ENCODE measurements at regions not wholly inside any gene's neighbourhood (a gene's known extent, or its start where the extent isn't known, plus 50 kb on each side); places are given as distances from the start of the nearest gene placed in this dataset.

DNA sequence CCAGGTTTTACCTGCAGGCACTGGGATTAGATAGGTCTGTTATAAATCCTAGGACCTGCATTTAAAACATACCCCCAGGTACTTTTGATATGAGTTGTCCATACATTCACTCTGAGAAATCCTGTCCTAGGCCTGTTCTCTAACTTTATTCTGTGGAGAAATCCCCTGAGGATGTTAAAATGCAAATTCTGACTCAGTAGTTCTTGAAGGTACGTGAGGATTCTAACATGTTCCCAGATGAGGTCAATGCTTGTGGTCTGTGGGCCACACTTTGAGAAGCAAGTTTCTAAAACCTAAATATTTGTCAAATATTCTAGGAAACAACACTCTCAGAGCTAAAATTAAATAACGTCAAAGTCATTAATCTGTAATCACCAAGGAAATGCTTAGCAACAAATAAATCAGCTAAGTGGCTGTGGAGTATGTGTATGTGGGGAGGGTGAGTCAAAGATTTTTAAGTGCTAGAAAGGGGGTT, 101.3 kb upstream of the MAGEB16 start:
- TF ChIP-seq MYC (IDR thresholded peaks at IDR 0.05; ENCODE audit: low read depth, low read length), result no peak
- no peak for TF ChIP-seq CTCF (IDR thresholded peaks at IDR 0.05; ENCODE audit: low read depth, low read length)
- no peak for TF ChIP-seq POLR2A (IDR thresholded peaks at IDR 0.05; ENCODE audit: extremely low read depth, insufficient read length)
- TF ChIP-seq, protein P1, sequence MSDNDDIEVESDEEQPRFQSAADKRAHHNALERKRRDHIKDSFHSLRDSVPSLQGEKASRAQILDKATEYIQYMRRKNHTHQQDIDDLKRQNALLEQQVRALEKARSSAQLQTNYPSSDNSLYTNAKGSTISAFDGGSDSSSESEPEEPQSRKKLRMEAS (IDR thresholded peaks at IDR 0.05; ENCODE audit: low read depth, low read length), result no peak
- DNase-seq (ENCODE audit: low read depth), result no peak
- H3K4me3 ChIP-seq (ENCODE audit: low read depth, low read length), result no peak overlapping the region

DNA sequence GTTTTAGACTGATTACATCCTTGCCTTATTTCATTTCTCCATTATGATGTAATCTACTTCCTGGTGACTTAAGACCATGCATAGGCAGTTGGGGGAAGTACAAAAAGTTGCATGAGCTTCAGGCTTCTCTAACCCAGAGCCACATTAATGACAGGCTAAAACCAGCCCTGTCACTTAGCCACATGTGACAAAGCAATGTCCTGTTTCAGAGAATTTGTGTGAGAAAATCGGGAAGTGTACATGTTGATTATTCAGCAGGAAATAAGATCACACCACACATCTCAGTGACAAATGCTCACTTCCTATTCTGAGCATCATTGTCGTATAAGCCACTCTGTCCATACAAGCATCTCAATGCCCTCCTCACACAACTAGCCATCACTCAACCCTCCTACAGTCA, 98.5 kb upstream of the MAGEB16 start:
- no peak overlapping the region for H3K4me3 ChIP-seq (ENCODE audit: low read depth, low read length)
- TF ChIP-seq, protein P1 (IDR thresholded peaks at IDR 0.05; ENCODE audit: low read depth, low read length), result no peak
- DNase-seq (ENCODE audit: low read depth), result peak; percentile 6

GRCh38 chrX:35700121-35700520, 98.0 kb upstream of the MAGEB16 start:
- no peak overlapping the region for H3K4me3 ChIP-seq (ENCODE audit: low read depth, low read length)
- TF ChIP-seq, protein P1 (IDR thresholded peaks at IDR 0.05; ENCODE audit: low read depth, low read length), result no peak
- no peak for DNase-seq (ENCODE audit: low read depth)

GRCh38 chrX:35711281-35711680, 86.9 kb upstream of the MAGEB16 start:
- no peak overlapping the region for H3K4me3 ChIP-seq (ENCODE audit: low read depth, low read length)
- no peak for DNase-seq (ENCODE audit: low read depth)
- no peak for TF ChIP-seq MYC (IDR thresholded peaks at IDR 0.05; ENCODE audit: low read depth, low read length)
- TF ChIP-seq CTCF (IDR thresholded peaks at IDR 0.05; ENCODE audit: low read depth, low read length), result no peak
- TF ChIP-seq, protein P1 (IDR thresholded peaks at IDR 0.05; ENCODE audit: low read depth, low read length), result no peak
- TF ChIP-seq POLR2A (IDR thresholded peaks at IDR 0.05; ENCODE audit: extremely low read depth, insufficient read length), result no peak

GRCh38 chrX:35722128-35722527, 76.0 kb upstream of the MAGEB16 start:
- DNase-seq (ENCODE audit: low read depth), result no peak
- H3K4me3 ChIP-seq (ENCODE audit: low read depth, low read length), result no peak overlapping the region
- TF ChIP-seq, protein P1 (IDR thresholded peaks at IDR 0.05; ENCODE audit: low read depth, low read length), result no peak
- TF ChIP-seq POLR2A (IDR thresholded peaks at IDR 0.05; ENCODE audit: extremely low read depth, insufficient read length) (no peak), MYC (IDR thresholded peaks at IDR 0.05; ENCODE audit: low read depth, low read length) (no peak), CTCF (IDR thresholded peaks at IDR 0.05; ENCODE audit: low read depth, low read length) (no peak)

DNA sequence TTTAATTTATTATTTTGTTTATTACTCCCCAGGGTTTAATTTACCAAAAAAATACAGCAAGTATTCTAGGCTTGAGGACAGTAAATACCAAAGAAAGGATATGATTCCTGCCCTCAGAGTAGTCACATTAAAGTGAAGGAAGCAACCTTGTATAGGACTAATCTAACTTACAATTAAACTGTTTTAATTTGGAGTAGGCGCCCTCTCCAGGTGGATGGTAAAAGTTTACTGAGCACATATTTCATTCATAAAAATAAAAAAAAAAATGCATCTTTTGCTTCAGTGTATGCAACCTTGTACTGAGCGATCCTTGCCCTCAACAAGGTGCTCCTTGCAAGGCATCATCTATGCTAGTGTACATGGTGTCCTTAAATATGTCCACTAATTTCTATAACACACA, 72.0 kb upstream of the MAGEB16 start:
- H3K4me3 ChIP-seq (ENCODE audit: low read depth, low read length), result no peak overlapping the region
- TF ChIP-seq MYC (IDR thresholded peaks at IDR 0.05; ENCODE audit: low read depth, low read length) (no peak), POLR2A (IDR thresholded peaks at IDR 0.05; ENCODE audit: extremely low read depth, insufficient read length) (no peak), CTCF (IDR thresholded peaks at IDR 0.05; ENCODE audit: low read depth, low read length) (no peak)
- TF ChIP-seq, protein P1 (IDR thresholded peaks at IDR 0.05; ENCODE audit: low read depth, low read length), result no peak
- DNase-seq (ENCODE audit: low read depth), result peak; percentile 14

GRCh38 chrX:35728481-35728880, 69.7 kb upstream of the MAGEB16 start:
- no peak overlapping the region for H3K4me3 ChIP-seq (ENCODE audit: low read depth, low read length)
- no peak for TF ChIP-seq MYC (IDR thresholded peaks at IDR 0.05; ENCODE audit: low read depth, low read length)
- no peak for TF ChIP-seq POLR2A (IDR thresholded peaks at IDR 0.05; ENCODE audit: extremely low read depth, insufficient read length)
- TF ChIP-seq, protein P1 (IDR thresholded peaks at IDR 0.05; ENCODE audit: low read depth, low read length), result no peak
- TF ChIP-seq CTCF (IDR thresholded peaks at IDR 0.05; ENCODE audit: low read depth, low read length), result no peak
- DNase-seq (ENCODE audit: low read depth), result no peak

All from NB4 (cell line).